ENCODE measurements at regions not wholly inside any gene's neighbourhood (a gene's known extent, or its start where the extent isn't known, plus 50 kb on each side); places are given as distances from the start of the nearest gene placed in this dataset.

GRCh38 chr18:59763541-59764136, 66.4 kb upstream of the CCBE1 start:
- TF ChIP-seq, protein P1, sequence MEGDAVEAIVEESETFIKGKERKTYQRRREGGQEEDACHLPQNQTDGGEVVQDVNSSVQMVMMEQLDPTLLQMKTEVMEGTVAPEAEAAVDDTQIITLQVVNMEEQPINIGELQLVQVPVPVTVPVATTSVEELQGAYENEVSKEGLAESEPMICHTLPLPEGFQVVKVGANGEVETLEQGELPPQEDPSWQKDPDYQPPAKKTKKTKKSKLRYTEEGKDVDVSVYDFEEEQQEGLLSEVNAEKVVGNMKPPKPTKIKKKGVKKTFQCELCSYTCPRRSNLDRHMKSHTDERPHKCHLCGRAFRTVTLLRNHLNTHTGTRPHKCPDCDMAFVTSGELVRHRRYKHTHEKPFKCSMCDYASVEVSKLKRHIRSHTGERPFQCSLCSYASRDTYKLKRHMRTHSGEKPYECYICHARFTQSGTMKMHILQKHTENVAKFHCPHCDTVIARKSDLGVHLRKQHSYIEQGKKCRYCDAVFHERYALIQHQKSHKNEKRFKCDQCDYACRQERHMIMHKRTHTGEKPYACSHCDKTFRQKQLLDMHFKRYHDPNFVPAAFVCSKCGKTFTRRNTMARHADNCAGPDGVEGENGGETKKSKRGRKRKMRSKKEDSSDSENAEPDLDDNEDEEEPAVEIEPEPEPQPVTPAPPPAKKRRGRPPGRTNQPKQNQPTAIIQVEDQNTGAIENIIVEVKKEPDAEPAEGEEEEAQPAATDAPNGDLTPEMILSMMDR (IDR thresholded peaks at IDR 0.05): no peak
- TF ChIP-seq POLR2A (IDR thresholded peaks at IDR 0.05): no peak
